ENCODE measurements at regions not wholly inside any gene's neighbourhood (a gene's known extent, or its start where the extent isn't known, plus 50 kb on each side); places are given as distances from the start of the nearest gene placed in this dataset.

DNA sequence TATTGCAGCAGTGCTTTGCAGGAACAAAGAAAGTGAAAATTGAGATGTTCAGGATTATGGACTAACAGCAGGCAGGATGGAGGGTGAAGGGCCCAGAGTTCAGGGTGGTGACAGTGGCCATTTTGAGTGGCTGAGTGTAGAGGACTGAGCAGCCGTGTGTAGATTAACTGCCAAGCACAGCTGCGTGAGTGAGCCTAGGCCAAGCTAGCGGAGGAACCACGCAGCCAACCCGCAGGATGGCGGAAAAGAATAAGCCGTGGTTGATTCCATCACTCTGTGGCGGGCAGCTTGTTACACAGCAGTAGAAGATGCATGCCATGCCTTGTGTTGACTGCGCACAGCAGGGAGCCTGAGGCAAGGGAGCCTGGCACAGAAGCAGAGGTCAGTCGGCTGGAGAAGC lies 102.5 kb upstream of the KIF26B start:
- Histone ChIP-seq H3K9me3 (replicated peaks in 1 of 3) (no peaks in the 10 kb centered on the region), H3K27me3 (no peaks in the 10 kb centered on the region), H3K36me3 (replicated peaks in 1 of 2) (no peaks in the 10 kb centered on the region), H3K4me3 (no peak overlapping the region), H3K27ac (no peak overlapping the region), H3K4me1 (replicated peaks in 1 of 2) (no peaks in the 10 kb centered on the region)
- intact Hi-C loops (cut with DNase I) = no loop called here
- WGBS, 4 donors = 88 to 97% (median 94%) methylated on average over 10 of the region's 10 CpGs
- TF ChIP-seq, protein P1, sequence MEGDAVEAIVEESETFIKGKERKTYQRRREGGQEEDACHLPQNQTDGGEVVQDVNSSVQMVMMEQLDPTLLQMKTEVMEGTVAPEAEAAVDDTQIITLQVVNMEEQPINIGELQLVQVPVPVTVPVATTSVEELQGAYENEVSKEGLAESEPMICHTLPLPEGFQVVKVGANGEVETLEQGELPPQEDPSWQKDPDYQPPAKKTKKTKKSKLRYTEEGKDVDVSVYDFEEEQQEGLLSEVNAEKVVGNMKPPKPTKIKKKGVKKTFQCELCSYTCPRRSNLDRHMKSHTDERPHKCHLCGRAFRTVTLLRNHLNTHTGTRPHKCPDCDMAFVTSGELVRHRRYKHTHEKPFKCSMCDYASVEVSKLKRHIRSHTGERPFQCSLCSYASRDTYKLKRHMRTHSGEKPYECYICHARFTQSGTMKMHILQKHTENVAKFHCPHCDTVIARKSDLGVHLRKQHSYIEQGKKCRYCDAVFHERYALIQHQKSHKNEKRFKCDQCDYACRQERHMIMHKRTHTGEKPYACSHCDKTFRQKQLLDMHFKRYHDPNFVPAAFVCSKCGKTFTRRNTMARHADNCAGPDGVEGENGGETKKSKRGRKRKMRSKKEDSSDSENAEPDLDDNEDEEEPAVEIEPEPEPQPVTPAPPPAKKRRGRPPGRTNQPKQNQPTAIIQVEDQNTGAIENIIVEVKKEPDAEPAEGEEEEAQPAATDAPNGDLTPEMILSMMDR (IDR thresholded peaks at IDR 0.05) = no peak
- no peak for TF ChIP-seq POLR2A (IDR thresholded peaks at IDR 0.05)
- no peak for DNase-seq

DNA sequence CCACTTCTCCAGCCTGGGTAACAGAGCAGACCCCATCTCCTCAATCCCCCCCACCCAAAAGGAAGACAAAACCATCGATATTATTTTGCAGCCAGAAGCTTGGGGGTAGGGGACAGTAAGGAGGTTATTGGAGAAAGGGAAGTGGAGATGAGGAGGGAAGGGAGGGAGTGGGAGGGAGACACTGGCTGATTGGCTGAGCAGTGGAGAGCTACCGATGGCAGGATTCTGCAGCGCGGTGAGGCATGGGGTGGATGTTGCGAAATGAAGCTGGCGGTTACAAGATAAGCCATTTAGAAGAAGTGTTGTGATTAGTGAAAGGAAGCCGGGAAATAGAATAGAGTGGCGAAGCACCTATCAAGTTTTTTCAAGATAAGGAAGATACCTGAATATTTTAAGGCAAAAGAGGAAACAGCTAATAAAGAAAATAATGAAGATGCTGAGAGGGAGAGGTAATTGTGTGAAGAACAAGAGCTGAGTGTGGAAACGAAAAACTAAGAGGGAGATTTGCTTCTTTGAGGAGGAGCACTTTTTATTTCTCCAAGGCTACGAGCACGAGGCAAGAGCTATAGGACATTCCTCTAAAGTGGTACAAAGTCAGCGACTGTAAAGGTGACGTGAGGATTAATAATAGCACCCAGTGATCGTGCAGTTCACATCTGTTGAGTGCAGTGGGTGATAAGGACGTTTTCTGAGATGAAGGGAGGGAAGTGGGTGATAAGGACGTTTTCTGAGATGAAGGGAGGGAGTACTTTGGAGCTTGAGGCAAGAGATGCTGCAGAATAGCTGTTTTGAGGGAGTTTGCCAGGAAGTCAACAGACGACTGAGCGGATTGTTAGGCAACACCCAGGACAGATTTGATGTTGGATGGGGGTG lies 103.2 kb upstream of the KIF26B start:
- intact Hi-C loops (cut with DNase I) = no loop called here
- no peaks in the 10 kb centered on the region for H3K9me3 ChIP-seq (replicated peaks in 1 of 3)
- H3K4me3 ChIP-seq = no peak overlapping the region
- WGBS, 4 donors = 57 to 65% (median 60%) methylated on average over 18 of the region's 18 CpGs
- no peaks in the 10 kb centered on the region for H3K4me1 ChIP-seq (replicated peaks in 1 of 2)
- no peaks in the 10 kb centered on the region for H3K27me3 ChIP-seq
- peak in 4 of 7 donors; percentile 26 to 61 (median 38) for DNase-seq
- TF ChIP-seq POLR2A (IDR thresholded peaks at IDR 0.05) = no peak
- TF ChIP-seq, protein P1 (IDR thresholded peaks at IDR 0.05) = no peak
- H3K36me3 ChIP-seq (replicated peaks in 1 of 2) = no peaks in the 10 kb centered on the region
- H3K27ac ChIP-seq = no peak overlapping the region

DNA sequence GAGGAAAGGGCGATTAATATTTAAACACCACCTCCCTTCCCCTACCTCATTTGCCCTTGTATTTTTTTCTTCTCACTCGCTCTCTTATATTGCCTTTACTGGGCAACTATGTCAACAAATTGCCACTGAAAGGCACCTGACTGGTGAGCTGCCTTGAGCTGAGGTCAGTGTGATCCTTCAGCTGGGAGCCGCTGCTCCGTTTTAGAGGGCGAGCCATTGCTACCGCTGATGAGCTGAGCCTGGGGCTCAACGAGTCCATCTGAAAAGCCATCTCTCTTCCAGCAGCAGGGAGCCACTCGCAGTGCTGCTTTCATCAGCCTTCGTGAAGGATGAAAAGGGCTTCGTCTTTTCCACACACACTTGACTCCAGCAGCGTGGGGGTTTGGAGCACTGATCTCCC lies 108.0 kb upstream of the KIF26B start:
- H3K9me3 ChIP-seq (replicated peaks in 1 of 3) = no peaks in the 10 kb centered on the region
- H3K4me3 ChIP-seq = no peak overlapping the region
- 74 to 89% (median 86%) methylated on average over 11 of the region's 11 CpGs for WGBS, 4 donors
- H3K4me1 ChIP-seq (replicated peaks in 1 of 2) = peaks cover 0 to 8% of the 10 kb centered on the region in 2 donors
- no peaks in the 10 kb centered on the region for H3K36me3 ChIP-seq (replicated peaks in 1 of 2)
- TF ChIP-seq POLR2A (IDR thresholded peaks at IDR 0.05) = no peak
- TF ChIP-seq, protein P1 (IDR thresholded peaks at IDR 0.05) = no peak
- intact Hi-C loops (cut with DNase I) = loop anchor here (5.0 to 10.0 kb wide), 3 partner anchors 182 to 442 kb away; partner anchors contain the start of gene HNRNPU (in 1 of the 2)
- DNase-seq = no peak
- no peaks in the 10 kb centered on the region for H3K27me3 ChIP-seq
- H3K27ac ChIP-seq = no peak overlapping the region

DNA sequence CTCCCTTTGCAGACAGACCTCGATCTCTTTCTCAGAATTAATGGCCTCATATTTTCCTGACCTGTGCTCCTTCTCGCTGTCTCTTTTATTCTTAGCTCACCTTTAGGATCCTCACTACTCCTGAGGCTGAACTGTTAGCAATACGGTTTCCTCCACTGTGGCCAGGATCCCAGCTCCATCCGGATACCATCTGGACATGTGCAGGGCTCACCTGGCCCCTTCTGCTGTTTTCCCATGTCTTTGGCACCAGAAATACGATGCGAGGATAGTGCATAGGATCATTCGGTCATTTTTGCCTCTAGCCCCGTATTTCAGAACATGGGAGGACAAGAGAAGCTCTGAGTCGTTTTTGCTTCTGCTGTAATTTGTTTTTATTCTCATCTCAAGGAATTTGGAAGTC lies 108.5 kb upstream of the KIF26B start:
- intact Hi-C loops (cut with DNase I) = loop anchor here (5.0 to 10.0 kb wide), 3 partner anchors 182 to 442 kb away; partner anchors contain the start of gene HNRNPU (in 1 of the 2)
- no peak for TF ChIP-seq POLR2A (IDR thresholded peaks at IDR 0.05)
- TF ChIP-seq, protein P1 (IDR thresholded peaks at IDR 0.05) = no peak

More for the DNA sequence above, 108.5 kb upstream of the KIF26B start:
- WGBS, 4 donors = 89 to 94% (median 90%) methylated on average over 9 of the region's 9 CpGs
- H3K27ac ChIP-seq = no peak overlapping the region
- H3K4me3 ChIP-seq = no peak overlapping the region
- no peaks in the 10 kb centered on the region for H3K36me3 ChIP-seq (replicated peaks in 1 of 2)
- no peaks in the 10 kb centered on the region for H3K27me3 ChIP-seq
- H3K9me3 ChIP-seq (replicated peaks in 1 of 3) = no peaks in the 10 kb centered on the region
- no peak for DNase-seq
- peaks cover 0 to 8% of the 10 kb centered on the region in 2 donors for H3K4me1 ChIP-seq (replicated peaks in 1 of 2)

All from adrenal gland (tissue), 9 donors.